Stomach (tissue), 4 donors: ENCODE measurements at regions not wholly inside any gene's neighbourhood (a gene's known extent, or its start where the extent isn't known, plus 50 kb on each side); places are given as distances from the start of the nearest gene placed in this dataset.

ENCODE experiments used
- CTCF ChIP-seq, 7 experiments: fragments of 450-650 bp in 4 of 7; fragments of 200-600 bp in 3 of 7; sonication (generic) in 3 of 7; IDR thresholded peaks; one replicate each; pipeline ENCODE4 v1.5.1; 2016 to 2019; ENCODE audit warnings: antibody characterized with exemption in 7 of 7, control low read depth in 2 of 7, mild to moderate bottlenecking in 1 of 7
- POLR2A ChIP-seq, 4 donors: fragments of 450-650 bp; IDR thresholded peaks; one replicate each; pipeline ENCODE4 v1.6.1; 2016; ENCODE audit warnings: antibody characterized with exemption in 4 of 4, control low read depth in 2 of 4, mild to moderate bottlenecking in 1 of 4, moderate library complexity in 1 of 4
- POLR2AphosphoS5 ChIP-seq, 3 donors: sonication (generic); formaldehyde crosslinking; IDR thresholded peaks; one replicate each; pipeline ENCODE4 v1.6.1; 2016; ENCODE audit warnings: antibody characterized with exemption in 3 of 3

- TF ChIP-seq CTCF (IDR thresholded peaks at IDR 0.05) (no peak), POLR2AphosphoS5 (IDR thresholded peaks at IDR 0.05) (no peak), POLR2A (IDR thresholded peaks at IDR 0.05) (no peak)
These were observed 154.1 kb upstream of the CRBN start for GRCh38 chr3:3333571-3333970.
